Epithelial cell of proximal tubule (primary cell): ENCODE measurements at regions not wholly inside any gene's neighbourhood (a gene's known extent, or its start where the extent isn't known, plus 50 kb on each side); places are given as distances from the start of the nearest gene placed in this dataset.

ENCODE experiments used
- DNase-seq: peaks from one replicate; pipeline ENCODE4 v3.0.0-alpha.2; 2011; ENCODE audit warnings: low read depth
- H3K4me3 ChIP-seq: 2 replicates; pipeline ENCODE4 v1.5.1; 2011; ENCODE audit warnings: low read depth, mild to moderate bottlenecking, low read length
- TF ChIP-seq, protein P1 (sequence below): conservative IDR thresholded peaks from 2 replicates; pipeline ENCODE4 v1.5.1; 2012; ENCODE audit warnings: low read depth, mild to moderate bottlenecking, low read length

DNA sequence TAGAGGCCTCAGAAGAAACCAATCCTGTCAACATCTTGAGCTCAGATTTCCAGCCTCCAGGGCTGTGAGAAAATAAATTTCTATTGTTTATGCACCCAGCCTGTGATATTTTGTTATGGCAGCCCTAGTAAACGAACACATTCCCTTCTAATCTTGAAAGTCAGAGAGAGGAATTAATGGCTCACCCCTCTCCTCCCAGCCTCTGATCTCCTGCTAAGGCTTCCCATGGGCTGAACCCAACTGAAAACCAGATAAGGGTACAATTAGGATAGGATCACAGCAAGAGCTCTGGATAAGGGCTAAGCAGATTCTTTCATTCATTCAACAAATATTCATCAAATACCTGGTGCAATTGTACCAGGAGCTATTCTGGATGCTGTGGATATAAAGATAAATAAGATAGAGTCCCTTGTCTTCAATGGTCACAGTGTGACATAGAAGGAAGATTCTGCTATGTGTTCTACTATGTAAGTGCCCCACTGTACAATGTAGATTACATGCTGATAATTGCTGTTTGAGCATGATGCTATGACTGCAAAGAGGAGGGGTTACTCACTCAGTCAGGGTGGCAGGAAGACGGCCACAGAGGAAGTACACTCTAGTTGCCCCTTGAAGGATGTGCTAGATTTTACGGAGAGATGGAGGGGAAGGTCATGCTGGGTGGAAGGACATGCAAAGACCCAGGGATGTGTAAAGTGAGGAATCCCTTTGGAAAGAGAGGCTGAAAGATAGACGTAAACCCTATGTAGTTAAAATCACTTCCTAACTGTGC is 203.3 kb upstream of the JUN start:
- H3K4me3 ChIP-seq: no peak overlapping the region
- no peak for DNase-seq
- TF ChIP-seq, protein P1, sequence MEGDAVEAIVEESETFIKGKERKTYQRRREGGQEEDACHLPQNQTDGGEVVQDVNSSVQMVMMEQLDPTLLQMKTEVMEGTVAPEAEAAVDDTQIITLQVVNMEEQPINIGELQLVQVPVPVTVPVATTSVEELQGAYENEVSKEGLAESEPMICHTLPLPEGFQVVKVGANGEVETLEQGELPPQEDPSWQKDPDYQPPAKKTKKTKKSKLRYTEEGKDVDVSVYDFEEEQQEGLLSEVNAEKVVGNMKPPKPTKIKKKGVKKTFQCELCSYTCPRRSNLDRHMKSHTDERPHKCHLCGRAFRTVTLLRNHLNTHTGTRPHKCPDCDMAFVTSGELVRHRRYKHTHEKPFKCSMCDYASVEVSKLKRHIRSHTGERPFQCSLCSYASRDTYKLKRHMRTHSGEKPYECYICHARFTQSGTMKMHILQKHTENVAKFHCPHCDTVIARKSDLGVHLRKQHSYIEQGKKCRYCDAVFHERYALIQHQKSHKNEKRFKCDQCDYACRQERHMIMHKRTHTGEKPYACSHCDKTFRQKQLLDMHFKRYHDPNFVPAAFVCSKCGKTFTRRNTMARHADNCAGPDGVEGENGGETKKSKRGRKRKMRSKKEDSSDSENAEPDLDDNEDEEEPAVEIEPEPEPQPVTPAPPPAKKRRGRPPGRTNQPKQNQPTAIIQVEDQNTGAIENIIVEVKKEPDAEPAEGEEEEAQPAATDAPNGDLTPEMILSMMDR: no peak

DNA sequence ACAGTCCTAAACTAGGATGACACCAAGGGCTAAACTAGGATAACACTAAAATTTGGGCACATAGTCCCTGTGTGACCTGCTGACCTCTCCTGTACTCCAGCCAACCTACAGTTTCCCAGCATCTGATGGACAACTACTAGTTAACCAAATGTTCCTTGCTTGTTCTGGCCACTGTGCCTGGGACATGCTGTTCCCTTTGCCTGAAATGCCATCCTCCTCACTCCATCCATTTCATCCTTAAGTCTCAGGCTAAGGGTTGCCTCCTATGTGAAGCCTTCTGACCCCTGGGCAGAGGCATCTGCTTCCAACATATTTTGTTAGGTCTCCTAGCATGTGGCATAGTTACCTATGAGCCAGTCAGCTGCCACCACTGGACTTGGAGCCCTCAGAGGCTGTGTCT is 204.9 kb upstream of the JUN start:
- TF ChIP-seq, protein P1: no peak
- no peak for DNase-seq

DNA sequence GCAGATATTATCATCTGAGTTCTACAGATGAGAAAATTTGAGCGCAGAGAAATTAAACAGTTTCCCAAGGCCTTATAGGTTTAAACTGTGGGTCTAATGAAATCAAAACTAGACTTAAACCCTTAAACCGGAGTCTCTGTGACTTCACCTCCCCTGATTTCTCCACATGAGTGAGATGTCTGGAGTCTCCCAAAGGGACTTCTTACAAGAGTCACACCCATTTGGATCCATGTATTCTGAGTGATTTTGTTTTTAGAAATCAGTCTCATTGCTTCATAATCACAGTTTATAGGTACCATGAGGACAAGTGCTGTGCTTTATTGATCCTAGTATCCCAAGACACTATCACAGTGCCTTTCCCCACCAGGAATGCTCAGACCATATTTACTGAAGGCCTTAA is 206.0 kb upstream of the JUN start:
- no peak overlapping the region for H3K4me3 ChIP-seq
- no peak for DNase-seq
- TF ChIP-seq, protein P1: no peak

More for the DNA sequence above, 204.9 kb upstream of the JUN start:
- H3K4me3 ChIP-seq: no peak overlapping the region

DNA sequence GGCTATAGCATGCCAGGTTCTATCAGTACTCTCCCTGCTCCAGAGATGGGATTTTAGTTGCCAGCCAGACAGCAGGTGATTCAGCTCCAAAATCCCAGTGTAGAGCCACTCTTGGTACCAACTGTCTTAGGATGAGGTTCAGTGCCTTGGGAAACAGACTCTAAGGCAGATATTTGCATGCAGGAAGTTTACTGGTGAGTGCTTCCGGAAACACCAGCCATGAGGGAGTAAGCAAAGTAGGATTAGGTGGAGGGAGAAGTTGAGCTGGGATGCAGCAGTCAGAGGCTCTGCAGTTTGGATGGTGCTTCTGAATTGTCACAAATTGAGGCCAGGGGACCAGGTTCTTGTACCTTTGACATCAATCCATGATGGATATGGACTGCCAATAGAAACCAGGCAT is 207.5 kb upstream of the JUN start:
- DNase-seq: no peak
- H3K4me3 ChIP-seq: no peak overlapping the region
- TF ChIP-seq, protein P1: no peak

DNA sequence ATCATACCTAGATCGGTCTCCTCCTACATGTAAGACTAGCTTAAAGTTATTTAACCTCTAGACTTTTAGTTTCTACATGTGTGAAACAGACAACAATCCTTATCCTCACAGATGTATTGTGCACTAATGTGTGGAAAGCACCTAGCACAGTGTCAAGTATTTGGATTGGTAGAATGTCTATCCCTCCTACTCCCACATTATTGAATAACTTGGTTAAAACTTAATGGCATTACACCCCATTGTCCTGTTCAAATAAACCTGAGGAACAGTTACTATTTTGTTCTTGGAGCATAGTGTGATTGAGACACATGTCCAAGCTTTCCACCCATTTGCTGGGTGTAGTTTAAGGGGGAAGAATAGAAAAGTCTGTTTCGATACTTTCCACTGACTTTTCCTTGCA is 208.8 kb upstream of the JUN start:
- TF ChIP-seq, protein P1: no peak
- no peak for DNase-seq
- H3K4me3 ChIP-seq: no peak overlapping the region

DNA sequence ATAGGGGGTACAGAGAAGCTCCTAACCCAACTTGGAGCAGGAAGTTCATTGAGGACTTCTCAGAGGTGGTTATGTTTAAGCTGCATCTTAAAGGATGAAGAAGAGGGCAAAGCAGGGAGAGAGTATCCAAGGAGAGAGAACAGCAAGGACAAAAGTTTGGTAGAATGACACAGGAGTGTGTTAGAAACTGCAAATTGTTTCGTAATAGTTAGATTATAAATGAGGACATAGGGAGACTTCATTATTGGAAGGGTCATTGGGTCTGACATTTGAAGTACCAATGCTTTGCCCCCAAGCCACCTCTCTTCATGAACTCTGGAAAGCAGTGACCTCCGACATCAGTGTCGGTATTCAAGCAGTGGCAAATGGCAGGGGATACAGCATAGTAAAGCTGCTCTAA is 209.6 kb upstream of the JUN start:
- H3K4me3 ChIP-seq: no peak overlapping the region
- TF ChIP-seq, protein P1: no peak
- no peak for DNase-seq

DNA sequence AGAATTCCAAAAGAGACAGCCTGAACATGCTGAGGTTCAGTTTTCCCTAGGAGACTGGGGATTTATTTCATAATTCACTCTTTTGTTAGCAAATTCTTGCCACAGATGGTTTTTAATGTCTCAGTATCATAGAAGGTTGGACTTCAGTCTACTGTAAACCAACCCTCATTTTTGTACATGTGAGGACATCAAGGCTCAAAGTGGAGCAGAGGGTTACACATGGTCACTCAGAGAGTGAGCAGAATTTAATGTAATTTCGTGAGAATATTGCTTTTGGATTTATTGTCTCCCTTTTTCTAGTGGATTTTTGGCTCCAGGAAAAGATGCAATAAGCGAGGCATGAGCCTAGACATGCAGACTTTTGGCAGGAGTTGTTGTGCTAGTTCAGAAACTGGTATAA is 210.8 kb upstream of the JUN start:
- TF ChIP-seq, protein P1: no peak
- no peak overlapping the region for H3K4me3 ChIP-seq
- no peak for DNase-seq
